Panc1 (cell line): ENCODE measurements at regions not wholly inside any gene's neighbourhood (a gene's known extent, or its start where the extent isn't known, plus 50 kb on each side); places are given as distances from the start of the nearest gene placed in this dataset.

ENCODE experiments used
- ATAC-seq: fragments of 200-7000 bp; cut with Tn5 transposase; 2 replicates; pipeline ENCODE4 v1.9.1; 2020; ENCODE audit warnings: mild to moderate bottlenecking, moderate library complexity
- BruUV-seq: library from RNA; stranded (reverse); fragments of 400-500 nt; replicated peaks from 2 replicates; lab custom pipeline; 2021; lab: Mats Ljungman, UMichigan
- CTCF ChIA-PET: fragments of 300-600 bp; sonication (Branson Sonifier 250); formaldehyde crosslinking; loops from one replicate; lab custom pipeline; 2022; ENCODE audit warnings: antibody characterized with exemption; lab: Charles Lee
- POLR2A ChIA-PET: fragments of 300-600 bp; sonication (Branson Sonifier 250); formaldehyde crosslinking; loops from one replicate; lab custom pipeline; 2022; ENCODE audit warnings: antibody characterized with exemption; lab: Charles Lee
- DNase-seq: peaks from one replicate; pipeline ENCODE4 v3.0.0-alpha.2; 2010; ENCODE audit warnings: low read depth, low spot score
- H3K27ac ChIP-seq: 2 replicates; pipeline ENCODE4 v1.5.1; 2011; ENCODE audit warnings: mild to moderate bottlenecking, low read length, inconsistent platforms
- H3K27me3 ChIP-seq: fragments of 200-500 bp; sonication (Bioruptor generic); 2 replicates; pipeline ENCODE4 v1.6.0; 2014; ENCODE audit warnings: low read length, inconsistent platforms; ENCODE audit not compliant: control insufficient read depth, insufficient read depth
- H3K36me3 ChIP-seq: fragments of 200-500 bp; sonication (Bioruptor generic); 2 replicates; pipeline ENCODE4 v1.5.1; 2014; ENCODE audit warnings: inconsistent platforms, mild to moderate bottlenecking, low read length, moderate library complexity; ENCODE audit not compliant: control insufficient read depth, insufficient read depth
- H3K4me1 ChIP-seq: 2 replicates; pipeline ENCODE4 v1.5.1; 2011; ENCODE audit warnings: inconsistent platforms, mild to moderate bottlenecking, low read length, moderate library complexity; ENCODE audit not compliant: control insufficient read depth, insufficient read depth
- H3K4me3 ChIP-seq, 2 experiments: 2 replicates each; pipeline ENCODE4 v1.5.1; 2011 to 2012; ENCODE audit warnings: low read depth in 2 of 2, low read length in 2 of 2, mild to moderate bottlenecking in 2 of 2, inconsistent platforms in 1 of 2, moderate library complexity in 1 of 2
- H3K9me3 ChIP-seq: fragments of 200-500 bp; sonication (Bioruptor generic); 2 replicates; pipeline ENCODE4 v1.5.1; 2014; ENCODE audit warnings: low read depth, mild to moderate bottlenecking, inconsistent platforms, low read length, moderate library complexity; ENCODE audit not compliant: control insufficient read depth, insufficient read depth
- CTCF ChIP-seq: fragments of 450-650 bp; IDR thresholded peaks from 2 replicates; pipeline ENCODE4 v1.5.1; 2017; ENCODE audit warnings: mild to moderate bottlenecking
- POLR2AphosphoS5 ChIP-seq: IDR thresholded peaks from 2 replicates; pipeline ENCODE4 v1.6.1; 2012; ENCODE audit warnings: mild to moderate bottlenecking, low read depth, low read length, moderate library complexity
- REST ChIP-seq, 2 experiments: IDR thresholded peaks; 2 replicates each; pipeline ENCODE4 v1.6.1; 2011 to 2012; ENCODE audit warnings: low read depth in 2 of 2, control low read depth in 1 of 2, low read length in 1 of 2, mild to moderate bottlenecking in 1 of 2, moderate library complexity in 1 of 2; ENCODE audit not compliant: insufficient read depth in 1 of 2
- SIN3A ChIP-seq: IDR thresholded peaks from 2 replicates; pipeline ENCODE4 v1.6.1; 2012; ENCODE audit warnings: low read depth, mild to moderate bottlenecking, low read length, moderate library complexity, borderline replicate concordance; ENCODE audit not compliant: insufficient read depth
- TCF7L2 ChIP-seq: IDR thresholded peaks from 2 replicates; pipeline ENCODE4 v1.6.1; 2011; ENCODE audit warnings: mild to moderate bottlenecking, low read depth, low read length, inconsistent platforms
- in situ Hi-C: cut with HindIII; loops from 2 replicates; pipeline ENCODE4 v1.10.0; 2016; ENCODE audit warnings: low sequenced_read_pairs, low pct_unique_long_range_greater_than_20kb
- intact Hi-C: fragments of 100-400 bp; cut with micrococcal nuclease; formaldehyde crosslinking; loops from one replicate; pipeline ENCODE4 v1.10.0; 2022; ENCODE audit not compliant: unreplicated experiment

GRCh38 chr7:81070956-81071355, 152.1 kb upstream of the SEMA3C start:
- ChIA-PET POLR2A (no interaction called here), CTCF (no interaction called here)
- H3K36me3 ChIP-seq = no peaks in the 10 kb centered on the region
- BruUV-seq = no TSS peak
- in situ Hi-C loops = no loop called here
- no peak overlapping the region for H3K27ac ChIP-seq
- H3K27me3 ChIP-seq = no peaks in the 10 kb centered on the region
- intact Hi-C loops = no loop called here
- no peak for DNase-seq
- no peak overlapping the region for H3K4me3 ChIP-seq
- H3K4me1 ChIP-seq = no peaks in the 10 kb centered on the region; the same call in 1 of the 2 replicates
- H3K9me3 ChIP-seq = peaks cover 9% of the 10 kb centered on the region; the same call in 1 of the 2 replicates
- TF ChIP-seq SIN3A = no peak
- no peak for TF ChIP-seq TCF7L2
- no peak for TF ChIP-seq POLR2AphosphoS5
- no peak for TF ChIP-seq REST (IDR thresholded peaks at IDR 0.05; ENCODE audit: insufficient read depth in 1 of 2, low read depth in 2 of 2, low read length in 1 of 2)
- TF ChIP-seq CTCF = no peak
- ATAC-seq = no peak

- peaks cover 9% of the 10 kb centered on the region; the same call in 1 of the 2 replicates for H3K9me3 ChIP-seq
- in situ Hi-C loops = no loop called here
Measured at GRCh38 chr7:81066797-81067196, 147.9 kb upstream of the SEMA3C start.

More at GRCh38 chr7:81066797-81067196, 147.9 kb upstream of the SEMA3C start:
- Histone ChIP-seq H3K4me3 (no peak overlapping the region), H3K4me1 (no peaks in the 10 kb centered on the region), H3K36me3 (no peaks in the 10 kb centered on the region), H3K27ac (no peak overlapping the region; the same call in 1 of the 2 replicates), H3K27me3 (no peaks in the 10 kb centered on the region)
- ATAC-seq (no peak), DNase-seq (no peak)
- no TSS peak for BruUV-seq
- TF ChIP-seq POLR2AphosphoS5 = no peak
- no peak for TF ChIP-seq REST (IDR thresholded peaks at IDR 0.05; ENCODE audit: insufficient read depth in 1 of 2, low read depth in 2 of 2, low read length in 1 of 2)
- TF ChIP-seq TCF7L2 = no peak
- no peak for TF ChIP-seq SIN3A
- TF ChIP-seq CTCF = no peak
- ChIA-PET POLR2A (no interaction called here), CTCF (no interaction called here)
- intact Hi-C loops = no loop called here
